GM19463 (cell line): ENCODE measurements at regions not wholly inside any gene's neighbourhood (a gene's known extent, or its start where the extent isn't known, plus 50 kb on each side); places are given as distances from the start of the nearest gene placed in this dataset.
"Not testable (repeated sequence)": the region's sequence is repeated elsewhere in the genome, so short reads cannot be mapped to it uniquely, and the experiment has no call there.

Experiments used
- ATAC-seq: cut with Tn5 transposase; IDR thresholded peaks from one replicate; pipeline ENCODE4 v1.9.1; 2021; ENCODE audit warnings: mild to moderate bottlenecking, moderate library complexity; ENCODE audit not compliant: unreplicated experiment

DNA sequence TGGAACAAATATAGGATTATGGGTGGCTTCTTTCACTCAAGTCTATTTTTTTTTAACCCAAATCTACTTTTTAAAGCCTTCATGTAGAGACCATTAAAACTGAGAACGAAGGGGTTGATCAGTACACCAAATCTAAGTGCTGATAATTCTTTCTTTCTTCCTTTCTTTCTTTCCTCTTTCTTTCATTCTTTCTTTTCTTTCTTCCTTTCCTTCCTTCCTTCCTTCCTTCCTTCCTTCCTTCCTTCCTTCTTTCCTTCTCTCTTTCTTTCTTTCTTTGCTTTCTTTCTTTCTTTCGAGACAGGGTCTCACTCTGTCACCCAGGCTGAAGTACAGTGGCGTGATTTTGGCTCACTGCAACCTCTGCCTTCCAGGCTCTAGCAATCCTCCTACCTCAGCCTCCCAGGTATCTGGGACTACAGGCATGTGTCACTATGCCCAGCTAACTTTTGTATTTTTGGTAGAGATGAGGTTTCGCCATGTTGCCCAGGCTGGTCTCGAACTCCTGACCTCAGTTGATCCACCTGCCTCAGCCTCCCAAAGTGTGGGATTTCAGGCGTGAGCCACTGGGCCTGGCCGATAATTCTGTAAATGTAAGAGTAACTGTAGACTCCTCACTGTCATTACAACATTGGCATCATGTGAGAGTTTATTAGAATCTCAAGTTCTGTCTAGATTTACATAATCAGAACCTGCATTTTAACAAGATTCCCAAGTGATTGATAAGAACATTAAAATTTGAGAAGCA lies 236.4 kb downstream of the TFEC start:
- ATAC-seq: no peak

DNA sequence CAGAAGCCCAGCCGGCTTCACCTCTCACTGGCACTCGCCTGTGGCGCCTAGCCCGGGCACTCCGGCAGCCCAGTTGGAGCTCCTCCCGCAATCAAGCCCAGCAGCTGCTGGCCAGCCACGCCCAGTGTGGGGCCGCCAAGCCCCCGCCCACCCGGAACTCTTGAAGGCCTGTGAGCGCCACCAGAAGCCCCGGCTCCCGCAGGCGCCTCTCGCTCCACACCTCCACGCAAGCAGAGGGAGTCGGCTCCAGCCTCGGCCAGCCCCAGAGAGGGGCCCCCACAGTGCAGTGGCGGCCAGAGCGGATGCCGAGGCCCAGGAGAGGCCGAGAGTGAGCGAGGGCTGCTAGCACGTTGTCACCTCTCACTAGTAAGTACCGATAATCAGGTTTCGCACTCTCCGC lies 240.7 kb downstream of the TFEC start:
- no peak for ATAC-seq

DNA sequence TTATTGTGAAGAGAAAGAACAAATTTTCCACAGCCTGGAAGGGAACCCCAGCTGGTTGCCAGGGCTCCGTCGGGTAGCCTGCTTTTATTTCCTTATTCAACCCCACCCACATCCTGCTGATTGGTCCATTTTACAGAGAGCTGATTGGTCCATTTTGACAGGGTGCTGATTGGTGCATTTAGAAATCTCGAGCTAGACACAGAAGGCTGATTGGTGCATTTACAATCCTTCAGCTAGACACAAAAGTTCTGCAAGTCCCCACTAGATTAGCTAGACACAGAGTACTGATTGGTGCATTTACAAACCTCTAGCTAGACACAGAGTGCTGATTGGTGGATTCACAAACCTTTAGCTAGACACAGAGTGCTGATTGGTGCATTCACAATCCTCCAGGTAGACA lies 241.1 kb downstream of the TFEC start:
- ATAC-seq: not testable (repeated sequence)

DNA sequence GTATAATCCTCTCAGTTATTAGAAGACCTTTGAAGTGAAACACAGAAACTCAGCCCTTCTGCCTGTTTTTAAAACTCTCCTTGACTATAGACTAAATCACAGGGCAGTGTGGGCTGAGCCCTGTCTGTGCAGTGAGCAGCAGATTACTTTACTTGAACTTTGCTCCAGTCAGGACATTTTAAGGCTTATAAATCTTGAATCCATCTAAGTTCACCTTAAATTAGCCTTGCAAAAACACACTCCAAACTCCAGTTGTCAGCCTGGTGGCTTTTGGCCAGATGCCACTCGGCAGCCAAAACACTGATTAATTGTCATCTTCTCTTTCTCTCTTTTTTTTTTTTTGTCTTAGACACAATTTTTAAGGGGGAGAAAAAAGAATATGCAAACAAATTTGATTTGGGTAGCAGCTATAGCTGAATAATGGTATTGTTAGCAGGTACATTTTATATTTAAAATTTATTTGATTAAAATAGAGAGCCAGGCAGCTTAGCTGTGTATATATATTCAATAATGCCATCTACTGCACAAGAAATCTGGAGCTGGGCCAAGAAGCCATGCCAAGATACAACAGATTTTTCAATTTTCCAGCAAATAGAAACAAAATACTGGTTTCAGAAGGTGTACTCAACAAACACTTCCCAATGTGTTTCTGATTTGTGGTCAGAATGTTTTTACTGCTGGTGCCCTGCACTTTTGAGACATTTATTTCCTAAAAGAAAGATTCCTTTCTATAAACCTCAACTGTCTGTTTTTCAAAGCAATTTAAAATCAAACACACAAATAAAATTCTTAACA lies 247.7 kb downstream of the TFEC start:
- no peak for ATAC-seq

DNA sequence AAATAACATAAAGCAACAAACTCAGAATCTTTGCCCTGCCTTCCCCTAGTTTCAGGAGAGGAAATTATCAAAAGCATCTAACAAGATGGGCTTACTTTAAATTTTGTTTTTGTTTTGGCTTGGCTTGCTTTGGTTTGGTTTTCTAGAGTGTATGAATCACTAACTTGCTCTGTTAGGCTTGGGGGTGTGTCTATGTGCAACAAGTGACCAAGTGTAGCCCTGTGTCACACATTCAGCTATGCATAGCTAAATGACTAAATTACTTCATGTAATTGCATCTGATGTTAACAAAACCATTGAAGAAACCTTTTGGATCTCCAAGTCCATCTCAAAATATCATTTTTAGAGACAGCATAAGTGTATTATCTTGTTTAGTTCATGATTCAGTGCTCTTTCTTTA lies 251.0 kb downstream of the TFEC start:
- ATAC-seq: no peak

DNA sequence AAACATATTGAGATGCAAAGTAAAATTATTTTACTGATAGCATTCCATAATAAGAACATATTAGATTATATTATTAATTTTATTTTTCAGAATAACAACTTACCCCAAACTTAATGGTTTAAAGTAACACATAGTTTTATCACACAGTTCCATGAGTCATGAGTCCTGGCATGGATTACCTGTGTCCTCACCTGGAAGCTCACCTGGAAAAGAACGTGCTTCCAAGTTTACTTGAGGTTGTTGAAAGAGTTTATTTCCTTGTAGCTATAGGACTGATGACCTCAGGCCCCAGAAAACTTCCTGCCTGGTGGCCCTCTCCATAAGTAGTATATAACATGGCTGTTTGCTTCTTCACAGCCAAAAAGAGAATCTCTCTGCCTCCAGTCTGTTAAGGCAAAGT lies 254.6 kb downstream of the TFEC start:
- ATAC-seq: no peak

DNA sequence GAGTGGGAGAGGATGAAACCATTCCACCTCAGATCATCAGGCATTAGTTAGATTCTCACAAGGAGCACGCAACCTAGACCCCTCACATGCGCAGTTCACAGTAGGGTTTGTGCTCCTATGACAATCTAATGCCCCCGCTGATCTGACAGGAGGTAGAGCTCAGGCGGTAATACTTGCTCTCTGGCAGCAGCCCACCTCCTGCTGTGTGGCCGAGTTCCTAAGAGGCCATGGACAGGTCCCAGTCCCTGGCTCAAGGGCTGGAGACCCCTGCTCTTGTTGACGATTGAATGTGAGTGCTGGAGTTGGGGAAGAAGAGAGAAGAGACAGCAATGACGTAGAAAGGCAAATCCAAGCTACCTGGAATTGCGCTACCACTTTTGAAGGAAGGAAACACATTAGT lies 267.2 kb downstream of the TFEC start:
- ATAC-seq: no peak

DNA sequence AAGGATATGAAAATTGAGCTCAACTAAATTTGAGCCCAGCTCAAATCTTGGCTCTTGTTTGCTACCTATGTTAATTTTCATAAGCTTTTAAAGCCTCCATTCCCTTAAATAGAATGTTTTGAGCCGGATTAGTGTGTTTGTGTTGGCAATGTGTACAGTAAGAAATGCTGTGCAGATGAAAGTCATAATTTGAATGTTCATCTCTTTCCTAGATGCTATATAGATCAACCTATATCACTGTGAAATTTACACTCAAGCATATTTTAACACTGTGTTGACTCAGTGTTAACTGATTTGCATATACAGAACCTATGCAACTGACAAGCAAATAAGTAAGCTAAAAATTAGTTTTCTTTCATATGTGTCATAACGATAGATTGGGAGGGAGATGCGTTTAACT lies 272.5 kb downstream of the TFEC start:
- no peak for ATAC-seq

DNA sequence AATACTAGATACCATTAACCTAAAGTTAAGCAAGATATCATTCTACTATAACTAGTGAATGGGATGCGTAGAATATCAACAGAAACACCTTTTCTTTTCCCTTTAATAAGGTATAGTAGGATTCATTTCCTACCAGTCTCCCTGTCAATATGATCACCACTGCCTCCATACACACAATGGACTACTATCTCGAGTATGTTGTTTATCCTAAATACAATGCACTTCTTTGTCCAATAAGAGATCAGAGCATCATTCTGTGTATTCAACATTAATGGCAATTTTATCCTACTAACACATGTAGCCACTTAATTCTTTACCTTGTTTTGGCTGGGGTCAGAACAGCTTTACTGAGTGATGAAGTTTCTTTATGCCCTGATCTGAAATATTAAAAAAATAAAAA lies 276.3 kb downstream of the TFEC start:
- no peak for ATAC-seq

DNA sequence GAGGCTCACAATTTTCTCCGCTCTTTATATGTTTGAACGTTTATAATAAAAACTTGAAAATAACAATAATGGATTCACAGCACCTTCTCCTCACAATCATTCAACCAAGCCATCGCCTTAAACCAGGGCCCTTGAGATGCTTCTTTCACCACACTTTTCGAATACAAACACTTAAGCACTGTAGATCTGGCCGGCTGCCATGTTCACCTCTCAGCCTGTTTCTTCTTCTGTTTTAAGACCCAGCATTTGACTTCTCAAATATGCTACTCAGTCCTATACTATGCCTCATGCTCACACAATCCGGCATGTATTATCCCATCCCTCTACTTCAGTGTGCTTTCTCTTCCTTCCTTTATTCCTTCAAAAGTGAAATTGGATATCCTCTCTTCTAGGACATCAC lies 280.6 kb downstream of the TFEC start:
- ATAC-seq: no peak

DNA sequence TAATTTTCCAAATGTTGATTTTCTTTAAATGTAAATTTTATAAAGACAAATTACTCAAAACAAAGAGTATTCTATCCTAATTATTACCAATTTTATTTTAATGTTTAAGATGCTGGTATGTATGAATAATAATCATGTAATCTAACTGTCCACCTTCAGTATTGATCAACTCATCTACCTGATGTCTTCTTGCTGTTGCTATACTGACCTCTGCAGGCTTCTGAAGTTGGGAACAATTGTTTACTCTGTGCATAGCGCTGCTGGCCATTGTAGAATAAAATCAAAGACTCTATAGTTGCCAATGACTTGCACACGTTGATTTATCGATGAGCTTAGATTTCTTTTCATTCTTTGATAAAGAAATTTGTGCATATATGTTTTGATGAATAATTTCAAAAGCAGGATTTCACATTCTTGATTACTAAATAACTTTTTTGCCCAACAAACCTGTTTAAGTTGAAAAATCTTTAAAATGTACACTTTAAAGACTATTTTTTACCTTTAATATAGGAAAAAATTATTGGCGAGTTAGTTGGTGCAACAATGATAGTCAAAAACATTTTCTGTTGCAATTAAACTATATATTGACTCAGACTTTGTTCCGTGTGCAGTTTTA lies 282.3 kb downstream of the TFEC start:
- ATAC-seq: no peak

DNA sequence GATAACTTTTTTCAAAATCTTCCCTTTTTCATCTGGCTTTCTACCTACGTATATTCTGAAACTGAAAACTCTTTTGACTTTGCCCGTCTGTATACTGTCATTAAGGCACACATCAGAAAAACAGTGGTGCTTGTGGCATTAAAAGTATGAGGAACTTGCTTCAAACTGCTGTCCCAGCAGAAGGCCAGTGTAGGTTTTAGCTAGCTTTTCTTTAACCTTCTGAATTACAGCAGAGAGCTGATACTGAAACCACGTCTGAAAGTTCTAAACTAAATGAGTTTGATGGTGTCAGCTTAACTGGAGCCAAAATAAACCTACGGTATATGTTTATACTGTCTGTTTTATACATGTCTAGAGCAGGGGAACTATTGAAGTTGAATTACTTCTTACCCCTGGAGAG lies 283.4 kb downstream of the TFEC start:
- no peak for ATAC-seq

DNA sequence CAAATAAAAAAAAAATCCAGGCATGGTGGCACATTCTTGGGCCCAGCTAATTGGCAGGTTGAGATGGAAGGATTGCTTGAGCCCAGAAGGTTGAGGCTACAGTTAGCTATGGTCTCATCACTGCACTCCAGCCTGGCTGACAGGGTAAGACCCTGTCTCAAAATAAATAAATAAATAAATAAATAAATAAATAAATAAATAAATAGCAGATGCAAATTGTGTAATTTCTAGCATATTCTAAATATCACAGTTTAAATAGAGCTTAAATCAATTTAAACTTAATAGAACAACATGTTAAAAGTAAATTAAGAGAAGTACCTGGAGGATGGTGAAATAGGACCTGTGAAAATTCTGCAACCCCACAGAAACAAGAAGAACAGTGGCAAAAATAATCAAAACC lies 290.5 kb downstream of the TFEC start:
- ATAC-seq: no peak

DNA sequence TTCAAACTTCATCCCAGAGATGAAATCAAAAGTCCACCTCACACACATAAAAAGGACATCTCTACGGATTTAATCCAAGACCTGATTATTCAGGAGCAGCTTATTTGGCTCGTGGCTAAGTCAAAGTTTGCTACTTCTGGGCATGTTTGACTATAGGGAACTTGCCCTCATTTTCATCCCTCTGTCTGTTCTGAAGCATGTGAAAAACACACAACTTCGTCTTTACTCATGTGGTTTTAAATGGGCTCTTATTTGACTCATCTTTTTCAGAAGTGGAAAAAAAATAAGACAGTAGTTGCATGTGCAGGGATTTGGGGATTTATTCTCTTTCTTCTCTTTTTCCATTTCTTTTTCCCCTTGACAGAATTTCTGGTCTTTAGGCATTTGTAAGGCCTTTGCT lies 295.9 kb downstream of the TFEC start:
- no peak for ATAC-seq

DNA sequence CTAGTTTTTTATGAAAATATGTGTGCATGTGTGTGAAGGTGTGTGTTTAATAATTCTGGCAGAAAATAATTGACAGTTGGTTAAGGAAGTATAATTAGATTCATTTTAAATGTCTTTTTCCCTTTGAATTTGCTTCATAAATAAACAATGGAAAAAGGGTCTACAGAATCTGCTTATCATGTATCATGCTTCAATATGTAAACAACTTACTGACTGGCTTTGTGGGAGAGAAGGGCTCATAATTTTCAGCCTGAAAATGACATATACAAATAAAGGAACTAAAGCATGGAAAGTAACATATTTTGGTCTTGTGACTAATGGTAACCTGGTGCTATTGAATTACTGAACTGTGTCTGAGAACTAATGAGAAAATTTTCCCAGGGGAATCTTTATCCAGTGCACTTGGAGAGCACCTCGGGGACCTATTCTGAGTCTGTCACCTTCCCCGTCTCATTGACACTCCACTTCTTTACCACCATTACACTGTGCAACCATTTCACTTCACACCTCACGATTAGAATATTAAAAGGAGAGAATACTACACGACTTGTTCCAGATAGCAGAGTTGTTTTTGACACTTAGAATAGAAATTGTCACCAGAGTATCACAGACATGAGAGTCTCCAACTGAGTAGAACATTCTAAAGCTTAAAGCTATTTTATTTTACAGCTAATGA lies 298.6 kb downstream of the TFEC start:
- ATAC-seq: no peak

DNA sequence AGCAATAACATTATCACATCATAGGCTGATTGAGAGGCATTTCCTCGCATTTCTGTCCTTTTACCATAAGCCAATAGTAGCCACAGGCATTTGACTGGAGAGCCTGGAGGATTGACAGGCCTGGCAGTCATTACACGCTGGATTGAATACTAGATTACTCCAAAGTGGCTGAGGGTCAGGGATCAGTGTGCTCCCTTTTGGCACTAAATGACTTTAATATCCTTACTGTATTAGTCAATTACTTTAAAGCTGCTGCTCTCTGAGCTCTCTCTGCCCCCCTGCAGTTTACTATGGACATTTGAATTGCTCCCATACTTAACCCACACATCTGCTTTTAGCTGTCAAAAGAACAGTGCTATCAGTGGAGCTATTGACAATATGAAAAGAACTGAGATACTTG lies 302.0 kb downstream of the TFEC start:
- ATAC-seq: no peak

DNA sequence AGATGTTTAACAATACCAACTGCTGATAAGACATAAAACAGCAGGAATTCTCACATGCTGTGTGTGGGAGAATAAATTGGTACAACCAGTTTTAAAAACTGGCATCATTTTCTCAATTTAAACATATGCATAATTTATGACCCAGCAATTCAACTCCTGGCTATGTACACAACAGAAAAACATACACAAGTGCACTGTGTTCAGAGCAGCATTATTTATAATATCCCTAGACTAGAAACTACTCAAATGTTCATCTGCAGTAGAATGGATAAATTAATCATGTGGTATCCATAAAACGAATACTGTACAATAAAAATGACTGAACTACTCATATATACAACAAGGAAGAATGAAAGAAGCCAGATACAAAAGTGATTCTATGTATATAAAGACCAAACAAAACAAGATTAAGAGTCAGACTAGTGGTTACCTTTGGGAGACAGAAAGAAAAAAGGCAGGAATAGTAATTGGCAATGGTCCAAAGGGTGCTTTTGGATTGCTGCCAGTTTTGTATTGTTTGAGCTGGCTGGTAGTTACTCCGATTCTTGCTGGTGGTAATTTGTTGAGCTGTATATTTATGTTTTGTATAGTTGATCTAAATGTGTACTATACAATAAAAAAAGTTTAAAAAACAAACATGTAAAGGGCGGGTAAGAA lies 306.0 kb downstream of the TFEC start:
- no peak for ATAC-seq

DNA sequence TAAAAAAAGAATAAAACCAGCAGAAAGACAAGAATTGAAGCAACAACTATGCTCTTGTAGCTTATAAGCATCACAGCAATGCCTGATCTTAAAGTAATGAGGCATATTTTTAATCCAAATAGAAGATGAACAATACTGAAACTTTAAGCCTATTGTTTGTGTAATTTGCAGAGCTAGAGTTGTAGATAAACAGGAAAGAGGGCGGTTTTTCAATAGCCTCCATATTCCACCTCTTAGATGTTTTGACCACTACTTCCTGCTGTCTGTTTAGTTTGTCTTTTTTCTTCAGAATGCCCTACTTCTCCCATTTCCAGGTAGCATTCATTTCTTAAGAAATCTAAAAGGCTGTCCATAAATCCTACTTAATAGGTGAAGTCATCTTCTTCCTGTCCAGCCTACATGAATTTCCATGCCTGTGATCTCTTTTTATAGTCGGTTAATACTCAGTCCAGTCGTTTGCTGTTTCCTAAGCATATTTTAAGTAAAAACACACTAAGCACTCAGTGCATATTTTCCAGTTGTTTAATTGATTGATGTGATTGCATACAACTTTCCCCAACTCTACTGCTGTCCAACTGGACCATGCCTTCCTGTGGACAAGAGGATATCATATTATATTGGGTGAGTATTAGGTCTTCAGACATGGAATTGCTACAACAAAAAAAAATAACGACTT lies 308.1 kb downstream of the TFEC start:
- ATAC-seq: no peak

DNA sequence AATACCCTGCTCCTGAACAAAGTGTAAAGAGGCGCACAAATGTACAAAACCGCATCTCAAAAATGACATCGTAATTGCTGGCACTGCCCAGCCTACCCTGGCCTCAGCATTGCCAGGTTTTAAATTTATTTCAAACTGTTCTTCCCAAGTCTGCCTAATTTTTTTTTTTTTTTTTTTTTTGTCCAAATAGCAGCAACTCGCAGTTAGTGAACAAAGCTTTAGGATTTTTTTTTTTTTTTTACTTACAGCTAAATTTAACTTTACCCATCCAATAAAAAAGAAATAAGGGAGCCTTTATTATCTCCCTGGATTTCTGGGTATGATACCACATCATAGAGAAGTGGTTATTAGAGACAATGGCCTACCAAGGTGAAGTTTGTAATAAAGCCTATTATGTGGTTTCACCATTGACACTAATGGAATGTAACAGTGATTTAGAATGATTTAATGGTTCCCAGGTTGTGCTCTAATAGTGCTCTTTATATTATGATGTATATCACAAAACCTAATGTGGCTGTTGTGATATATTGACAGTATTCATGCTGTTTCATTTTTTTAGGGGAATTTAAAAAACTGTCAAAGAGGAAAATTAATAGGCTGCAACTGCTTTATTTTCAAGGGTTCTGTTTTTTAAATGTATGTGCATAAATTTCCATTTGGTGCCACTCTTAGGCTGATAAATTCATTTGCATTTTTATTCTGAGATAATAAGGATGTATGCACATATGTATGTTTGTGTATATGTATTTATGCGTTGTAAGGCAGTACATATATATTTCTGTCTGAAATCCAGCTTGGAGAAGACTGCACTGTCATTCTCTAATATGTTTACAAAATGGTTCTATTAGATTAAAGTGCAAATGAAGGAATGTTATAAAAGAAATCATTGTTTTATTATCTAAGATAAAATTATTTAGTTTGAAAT lies 309.0 kb downstream of the TFEC start:
- no peak for ATAC-seq
